ENCODE measurements at regions not wholly inside any gene's neighbourhood (a gene's known extent, or its start where the extent isn't known, plus 50 kb on each side); places are given as distances from the start of the nearest gene placed in this dataset.

- no peak for DNase-seq
Observed at GRCh38 chr12:98408681-98409080, 106.7 kb upstream of the TMPO start.

GRCh38 chr12:98409548-98409947 lies 105.8 kb upstream of the TMPO start:
- DNase-seq: no peak

DNA sequence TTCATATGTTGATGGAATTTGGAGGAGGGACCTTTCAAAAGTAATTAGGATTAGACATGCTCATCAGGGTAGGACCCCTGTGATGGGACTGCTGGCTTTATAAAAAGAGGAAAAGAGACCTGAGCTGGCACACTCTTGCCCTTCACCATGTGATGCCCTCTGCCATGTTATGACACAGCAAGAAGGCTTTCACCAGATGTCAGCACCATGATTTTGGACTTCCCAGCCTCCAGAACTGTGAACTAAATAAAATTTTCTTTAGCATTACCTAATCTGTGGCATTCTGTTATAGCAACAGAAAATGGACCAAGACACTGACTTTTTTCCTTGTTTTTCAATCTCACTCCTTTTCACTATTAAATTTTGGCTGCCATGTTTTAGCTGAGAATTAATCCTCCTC lies 105.0 kb upstream of the TMPO start:
- DNase-seq: no peak

DNA sequence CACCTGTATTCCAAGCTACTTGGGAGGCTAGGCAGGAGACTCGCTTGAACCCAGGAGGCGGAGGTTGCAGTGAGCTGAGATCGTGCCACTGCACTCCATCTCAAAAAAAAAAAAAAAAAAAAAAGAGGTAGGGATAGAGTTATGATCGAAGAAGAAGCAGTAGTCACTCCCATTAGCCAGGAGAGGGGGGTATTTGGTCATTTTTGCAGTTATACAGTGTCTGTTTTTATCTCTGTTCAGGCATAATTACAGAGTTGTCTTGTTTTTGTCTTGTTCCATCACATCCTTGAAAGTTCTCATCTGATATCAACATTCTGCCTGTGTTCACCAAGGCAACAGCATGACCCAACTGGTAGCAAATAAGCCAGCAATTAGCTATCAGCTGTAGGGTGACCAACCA lies 98.5 kb upstream of the TMPO start:
- no peak for DNase-seq

DNA sequence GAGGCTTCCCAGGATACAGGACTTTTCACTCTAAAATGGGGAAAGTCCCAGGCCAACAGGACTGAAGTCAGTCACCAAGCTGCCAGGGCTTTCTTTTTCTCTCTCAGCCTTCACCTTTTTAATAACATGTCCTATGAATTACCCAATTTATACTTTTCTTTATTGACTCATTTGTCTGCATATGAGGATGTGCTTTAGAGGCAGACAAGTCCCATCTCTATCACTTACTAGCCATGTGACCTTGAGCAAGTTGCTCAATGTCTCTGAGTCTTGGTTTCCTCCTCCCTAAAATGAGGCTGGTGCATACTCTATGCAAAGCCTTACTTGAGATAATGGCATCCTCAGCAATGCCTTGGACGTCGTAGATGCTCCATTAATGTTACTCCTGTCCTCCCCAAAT lies 98.1 kb upstream of the TMPO start:
- DNase-seq: no peak

GRCh38 chr12:98418357-98419075 lies 96.9 kb upstream of the TMPO start:
- DNase-seq: no peak

GRCh38 chr12:98419081-98419794 lies 96.2 kb upstream of the TMPO start:
- no peak for DNase-seq

- DNase-seq: no peak
Observed at GRCh38 chr12:98419795-98420404, 95.5 kb upstream of the TMPO start.

DNA sequence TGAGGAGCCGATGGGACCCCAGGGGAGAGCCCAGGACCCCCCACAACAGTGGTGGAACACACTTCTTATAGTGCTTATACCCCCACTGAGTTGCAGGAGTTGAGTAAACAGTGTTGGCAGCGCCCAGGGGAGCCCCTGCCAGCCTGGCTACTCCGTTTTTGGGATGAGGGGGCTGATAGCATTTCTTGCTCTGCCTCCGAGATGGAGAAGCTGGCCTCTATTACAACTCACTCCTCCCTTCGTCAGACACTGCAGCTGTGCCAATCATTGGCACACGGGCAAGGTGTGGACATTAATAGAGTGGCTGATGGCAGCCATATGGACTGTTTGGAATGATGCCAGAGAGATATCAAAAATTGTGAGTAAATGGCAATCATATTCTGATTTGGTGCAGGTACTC lies 94.9 kb upstream of the TMPO start:
- no peak for DNase-seq

GRCh38 chr12:98421316-98421715 lies 94.1 kb upstream of the TMPO start:
- no peak for DNase-seq

DNA sequence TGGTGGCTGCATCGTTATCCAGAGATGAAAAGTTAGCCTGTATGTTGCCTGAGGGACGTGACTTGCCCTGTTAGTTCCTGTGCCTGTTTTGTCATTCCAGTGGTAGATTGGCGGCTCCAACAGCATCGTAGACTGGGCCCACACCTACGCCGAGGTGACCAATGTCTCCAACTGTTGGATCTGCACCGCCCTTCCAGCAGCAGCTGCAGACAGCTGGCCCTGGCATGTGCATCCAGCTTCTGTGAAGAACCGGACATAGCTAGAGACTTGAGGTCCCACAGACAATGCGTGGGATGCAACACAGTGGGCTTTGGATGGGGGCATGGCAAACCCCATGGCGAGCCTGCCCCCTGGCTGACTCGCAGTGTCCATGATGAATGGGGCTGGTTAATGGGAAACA lies 93.0 kb upstream of the TMPO start:
- no peak for DNase-seq

DNA sequence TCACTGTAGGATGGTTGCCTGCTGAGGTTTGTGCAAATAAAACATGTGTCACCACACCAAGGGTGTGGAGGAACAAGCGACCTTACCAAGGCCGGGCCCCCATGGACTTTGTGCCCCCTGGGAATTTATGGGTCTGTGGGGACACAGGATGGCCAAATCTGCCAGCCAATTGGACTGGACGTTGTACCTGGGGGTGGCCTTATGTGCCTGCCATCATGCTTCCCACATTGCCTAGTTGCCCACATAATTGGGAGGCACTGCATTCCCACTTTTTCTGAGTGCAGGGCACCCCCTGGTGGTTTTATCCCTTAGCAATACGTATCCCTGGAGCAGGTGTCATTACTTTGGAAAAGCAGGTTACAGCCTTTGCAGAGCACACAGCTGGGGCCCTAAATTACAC lies 92.6 kb upstream of the TMPO start:
- no peak for DNase-seq

DNA sequence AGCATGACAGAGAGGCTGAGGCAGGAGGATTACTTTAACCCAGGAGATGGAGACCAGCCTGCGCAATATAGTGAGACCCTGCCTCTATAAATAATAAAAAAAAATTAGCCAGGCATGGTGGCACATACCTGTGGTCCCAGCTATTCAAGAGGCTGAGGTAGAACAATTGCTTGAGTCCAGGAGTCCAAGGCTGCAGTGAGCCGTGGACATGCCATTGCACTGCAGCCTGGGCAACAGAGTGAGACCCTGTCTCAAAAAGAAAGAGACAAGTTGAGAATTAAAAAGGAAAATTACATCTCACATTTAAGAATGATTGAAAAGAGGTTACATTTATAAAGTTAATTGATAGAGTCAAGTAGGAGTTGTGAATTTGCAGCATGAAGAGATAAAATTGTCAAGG lies 91.4 kb upstream of the TMPO start:
- DNase-seq: no peak

GRCh38 chr12:98424726-98425401 lies 90.5 kb upstream of the TMPO start:
- DNase-seq: peak; percentile 7

DNA sequence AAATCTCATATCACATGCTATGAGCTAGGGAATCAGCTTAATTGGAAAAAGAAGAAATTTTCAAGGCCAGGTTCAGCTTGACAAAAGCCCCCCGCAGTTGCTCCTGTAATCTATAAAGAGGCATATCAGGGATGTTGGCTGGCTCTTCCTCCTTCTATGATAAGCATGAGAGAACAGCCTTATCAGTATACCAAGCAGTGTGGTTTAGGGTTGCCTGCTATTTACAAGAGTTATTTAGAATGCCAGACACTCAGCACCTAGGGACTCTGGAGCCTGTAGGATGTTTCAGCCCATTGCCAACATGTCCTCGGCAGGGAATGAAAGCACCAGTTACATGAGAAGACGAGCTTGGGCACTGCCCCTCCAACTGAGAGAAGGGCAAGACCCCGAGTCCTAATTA lies 89.5 kb upstream of the TMPO start:
- DNase-seq: no peak

DNA sequence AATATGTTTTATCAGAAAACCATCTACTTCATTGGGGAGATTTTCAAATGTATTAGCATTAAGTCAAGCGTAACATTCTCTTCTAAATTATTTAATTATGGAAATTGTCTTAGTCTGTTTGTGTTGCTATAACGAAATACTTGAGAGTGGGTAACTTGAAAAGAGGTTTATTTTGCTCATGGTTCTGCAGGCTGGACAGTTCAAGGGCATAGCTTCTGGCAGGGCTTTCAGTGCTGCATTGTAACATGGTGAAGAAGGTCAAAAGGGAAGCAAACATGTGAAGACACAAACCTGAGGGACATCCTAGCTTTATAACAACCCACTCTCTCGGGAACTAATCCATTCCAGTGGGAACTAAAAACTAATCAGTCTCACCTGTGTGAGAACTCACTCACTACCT lies 84.3 kb upstream of the TMPO start:
- DNase-seq: no peak

DNA sequence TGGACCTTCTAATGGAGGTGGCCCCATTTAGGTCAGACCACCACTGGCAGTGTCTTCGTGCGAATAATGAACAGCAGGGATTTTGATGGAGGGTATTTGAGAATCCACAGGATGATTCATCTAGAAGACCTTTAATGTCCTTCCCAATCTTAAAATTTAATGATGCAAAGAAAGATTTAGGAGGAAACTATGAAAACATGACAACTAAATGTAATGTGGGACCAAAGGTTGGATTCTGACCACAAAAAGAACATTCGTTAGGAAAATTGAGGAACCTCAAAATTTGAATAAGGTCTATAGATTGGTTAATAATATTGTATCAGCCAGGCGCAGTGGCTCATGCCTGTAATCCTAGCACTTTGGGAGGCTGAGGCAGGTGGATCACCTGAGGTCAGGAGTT lies 78.2 kb upstream of the TMPO start:
- no peak for DNase-seq

DNA sequence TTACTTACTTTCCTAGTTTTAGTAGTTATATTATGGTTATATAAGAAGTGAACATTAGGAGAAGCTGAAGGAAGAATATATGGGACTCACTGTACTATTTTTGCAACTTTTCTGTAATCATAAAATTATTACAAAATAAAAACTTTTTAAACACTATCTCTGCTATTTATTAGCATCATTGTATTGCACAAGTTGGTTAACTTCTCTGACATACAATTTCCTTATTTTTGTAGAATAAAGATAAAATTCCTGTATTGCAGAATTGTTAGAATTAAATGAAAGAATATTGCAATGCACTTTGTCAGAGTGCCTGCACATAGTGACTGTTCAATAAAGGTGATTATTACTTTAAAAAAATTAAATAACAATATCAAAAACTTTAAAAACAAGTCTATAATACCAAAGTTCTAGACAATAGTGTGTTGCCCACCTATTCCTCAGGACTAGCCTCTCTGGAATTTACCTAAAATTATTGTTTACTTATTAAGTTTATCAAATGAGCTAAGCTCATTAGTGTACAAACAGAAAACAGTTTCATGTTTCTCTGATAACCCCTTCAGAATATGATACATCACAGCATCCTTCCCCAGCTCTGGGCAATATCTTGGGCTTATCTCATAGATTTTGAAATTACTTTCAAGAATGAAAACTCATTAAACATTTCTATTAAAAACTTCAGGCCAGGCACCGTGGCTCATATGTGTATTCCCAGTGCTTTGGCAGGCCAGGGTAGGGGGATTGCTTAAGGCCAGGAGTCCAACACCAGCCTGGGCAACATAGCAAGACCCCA lies 77.4 kb upstream of the TMPO start:
- DNase-seq: no peak

- DNase-seq: no peak
Observed at GRCh38 chr12:98438656-98439230, 76.6 kb upstream of the TMPO start.

GRCh38 chr12:98439471-98439951 lies 75.9 kb upstream of the TMPO start:
- DNase-seq: no peak

DNA sequence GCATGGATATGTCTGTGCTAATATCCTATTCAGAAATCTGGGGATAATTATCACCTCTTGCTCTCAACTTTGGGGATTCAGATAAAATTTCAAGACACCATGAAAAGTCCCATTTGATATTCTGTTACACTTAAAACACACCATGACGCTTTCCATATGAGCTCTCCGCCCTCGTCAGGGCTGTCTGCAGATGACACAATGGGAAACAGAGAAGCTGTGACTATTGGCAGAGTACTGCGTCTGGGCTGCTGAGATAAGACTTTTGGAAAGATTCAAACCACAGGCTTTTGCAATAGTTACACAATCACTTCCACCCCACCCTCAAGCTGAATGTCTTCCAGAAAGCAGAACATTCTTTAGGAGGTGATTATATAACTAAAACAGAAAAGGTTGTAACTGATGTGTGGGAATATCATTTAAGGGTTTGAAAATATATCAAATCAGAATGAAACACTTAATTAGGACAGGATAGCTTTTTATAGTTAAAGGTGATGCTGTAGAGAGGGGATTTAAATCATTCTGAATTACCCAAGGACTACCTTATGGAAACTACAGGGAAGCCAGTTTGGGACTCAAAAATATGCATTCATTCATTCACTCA lies 75.3 kb upstream of the TMPO start:
- no peak for DNase-seq

DNA sequence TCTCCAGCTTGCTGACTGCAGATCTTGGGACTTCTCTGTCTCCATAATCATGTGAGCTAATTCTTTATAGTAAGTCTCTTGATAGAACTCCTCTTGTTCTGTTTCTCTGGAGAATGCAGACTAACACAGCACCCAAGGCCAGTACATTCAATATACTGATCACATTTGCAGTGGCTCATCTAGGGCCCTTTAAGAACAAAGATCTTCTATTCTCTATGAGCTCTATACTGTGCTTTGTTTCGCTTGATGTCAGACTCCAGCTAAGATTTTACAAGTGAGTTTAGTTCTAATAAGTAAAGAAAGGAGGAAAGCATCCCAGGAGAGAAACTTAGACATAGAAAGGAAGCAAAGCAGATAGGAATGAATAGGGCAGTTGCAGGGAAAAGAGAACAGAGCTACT lies 69.3 kb upstream of the TMPO start:
- DNase-seq: no peak
